Calu3 (cell line): ENCODE measurements at regions not wholly inside any gene's neighbourhood (a gene's known extent, or its start where the extent isn't known, plus 50 kb on each side); places are given as distances from the start of the nearest gene placed in this dataset.

Source experiments
- BruUV-seq: library from RNA; stranded (reverse); fragments of 400-500 nt; replicated peaks from 2 replicates; lab custom pipeline; 2021; lab: Mats Ljungman, UMichigan
- CTCF ChIA-PET: fragments of 300-600 bp; sonication (Branson Sonifier 250); formaldehyde crosslinking; loops from one replicate; lab custom pipeline; 2022; ENCODE audit warnings: antibody characterized with exemption; lab: Charles Lee
- DNase-seq: peaks from one replicate; pipeline ENCODE4 v3.0.0; 2022
- H3K27ac Mint-ChIP-seq: one replicate; pipeline ENCODE4 v1.8.0; 2022; ENCODE audit warnings: mixed read lengths; ENCODE audit not compliant: unreplicated experiment
- H3K27me3 Mint-ChIP-seq: one replicate; pipeline ENCODE4 v1.8.0; 2022; ENCODE audit warnings: mixed read lengths; ENCODE audit not compliant: unreplicated experiment
- H3K36me3 Mint-ChIP-seq: one replicate; pipeline ENCODE4 v1.8.0; 2022; ENCODE audit warnings: mild to moderate bottlenecking, moderate library complexity, mixed read lengths; ENCODE audit not compliant: insufficient read depth, unreplicated experiment
- H3K4me1 Mint-ChIP-seq: one replicate; pipeline ENCODE4 v1.8.0; 2022; ENCODE audit warnings: mild to moderate bottlenecking, low read depth, mixed read lengths; ENCODE audit not compliant: unreplicated experiment
- H3K4me3 Mint-ChIP-seq: one replicate; pipeline ENCODE4 v1.8.0; 2022; ENCODE audit warnings: mild to moderate bottlenecking, low read depth, moderate library complexity, mixed read lengths; ENCODE audit not compliant: unreplicated experiment
- H3K9me3 Mint-ChIP-seq: one replicate; pipeline ENCODE4 v1.8.0; 2022; ENCODE audit warnings: low read depth, mixed read lengths; ENCODE audit not compliant: unreplicated experiment
- CTCF ChIP-seq: fragments of 200-600 bp; IDR thresholded peaks from one replicate; pipeline ENCODE4 v1.8.0; 2022; ENCODE audit warnings: antibody characterized with exemption; ENCODE audit not compliant: unreplicated experiment
- intact Hi-C: fragments of 100-400 bp; cut with micrococcal nuclease; formaldehyde crosslinking; loops from one replicate; pipeline ENCODE4 v1.10.0; 2022; ENCODE audit not compliant: unreplicated experiment

- Mint-ChIP-seq H3K9me3 (no peaks in the 10 kb centered on the region), H3K27ac (no peak overlapping the region), H3K27me3 (peaks cover 16% of the 10 kb centered on the region), H3K36me3 (no peaks in the 10 kb centered on the region), H3K4me1 (no peaks in the 10 kb centered on the region), H3K4me3 (no peak overlapping the region)
- BruUV-seq = no TSS peak
- DNase-seq = no peak
- no peak for TF ChIP-seq CTCF
- intact Hi-C loops = no loop called here
- CTCF ChIA-PET = no interaction called here
These were observed 234.4 kb downstream of the LPIN1 start for GRCh38 chr2:11980809-11981208.

GRCh38 chr2:11983401-11983800 is 237.0 kb downstream of the LPIN1 start:
- intact Hi-C loops = no loop called here
- Mint-ChIP-seq H3K27ac (no peak overlapping the region), H3K36me3 (no peaks in the 10 kb centered on the region), H3K9me3 (no peaks in the 10 kb centered on the region), H3K4me1 (peaks cover 7% of the 10 kb centered on the region), H3K27me3 (peaks cover 30% of the 10 kb centered on the region), H3K4me3 (no peak overlapping the region)
- no peak for DNase-seq
- CTCF ChIA-PET = no interaction called here
- TF ChIP-seq CTCF = no peak
- BruUV-seq = no TSS peak

- no peak for TF ChIP-seq CTCF
- CTCF ChIA-PET = no interaction called here
- H3K9me3 Mint-ChIP-seq = no peaks in the 10 kb centered on the region
- no peak overlapping the region for H3K4me3 Mint-ChIP-seq
- BruUV-seq = no TSS peak
- no peaks in the 10 kb centered on the region for H3K36me3 Mint-ChIP-seq
- peaks cover 7% of the 10 kb centered on the region for H3K4me1 Mint-ChIP-seq
- no peak for DNase-seq
- no peak overlapping the region for H3K27ac Mint-ChIP-seq
- peaks cover 30% of the 10 kb centered on the region for H3K27me3 Mint-ChIP-seq
- intact Hi-C loops = no loop called here
These were observed 237.4 kb downstream of the LPIN1 start for GRCh38 chr2:11983870-11984269.

GRCh38 chr2:11984316-11985158 is 238.1 kb downstream of the LPIN1 start:
- no TSS peak for BruUV-seq
- no peak for DNase-seq
- Mint-ChIP-seq H3K27me3 (peaks cover 30% of the 10 kb centered on the region), H3K4me3 (no peak overlapping the region), H3K27ac (no peak overlapping the region), H3K36me3 (no peaks in the 10 kb centered on the region), H3K4me1 (peaks cover 7% of the 10 kb centered on the region), H3K9me3 (no peaks in the 10 kb centered on the region)
- intact Hi-C loops = no loop called here
- CTCF ChIA-PET = no interaction called here
- TF ChIP-seq CTCF = no peak
